ENCODE measurements at regions not wholly inside any gene's neighbourhood (a gene's known extent, or its start where the extent isn't known, plus 50 kb on each side); places are given as distances from the start of the nearest gene placed in this dataset.
A peak's percentile ranks its signal among the peaks of the same experiment; 100 is the strongest.

- no peak overlapping the region for H3K27ac Mint-ChIP-seq
These were observed 100.8 kb downstream of the EBNA1BP2 start for GRCh38 chr1:43071241-43071640.

DNA sequence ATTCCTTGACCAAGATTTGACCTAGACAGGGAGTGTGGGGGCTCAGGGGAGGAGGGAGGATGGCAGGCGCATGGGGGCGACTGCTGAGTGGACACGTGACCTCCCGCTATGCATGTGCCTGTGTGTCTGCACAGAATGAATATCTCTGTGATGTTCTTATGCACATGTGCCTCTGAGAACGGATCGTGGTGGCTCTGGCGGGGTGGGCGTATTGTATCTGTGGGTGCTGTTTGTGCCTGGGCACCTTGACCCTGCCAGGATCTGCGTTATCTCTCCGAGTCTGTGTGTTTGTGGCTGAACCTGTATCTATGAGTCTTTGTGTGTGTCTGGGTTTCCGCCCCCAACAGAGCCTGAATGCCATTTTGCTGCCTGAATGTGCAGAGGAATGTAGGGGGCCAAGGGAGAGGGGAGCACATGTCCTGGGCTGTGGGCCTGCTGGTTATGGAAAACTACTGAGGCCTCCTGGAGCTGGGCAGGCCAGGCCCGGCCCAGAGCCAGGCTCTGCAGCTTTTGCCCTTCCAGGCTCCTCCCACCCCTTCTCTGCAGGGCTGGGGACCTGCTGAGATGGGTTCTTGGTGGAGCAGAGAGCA lies 102.5 kb downstream of the EBNA1BP2 start:
- Mint-ChIP-seq H3K27me3 (no peaks in the 10 kb centered on the region), H3K36me3 (ENCODE audit: low read depth) (no peaks in the 10 kb centered on the region), H3K4me1 (ENCODE audit: low read depth) (peaks cover 11% of the 10 kb centered on the region), H3K4me3 (no peak overlapping the region), H3K27ac (no peak overlapping the region), H3K9me3 (no peaks in the 10 kb centered on the region)

More at GRCh38 chr1:43071241-43071640, 100.8 kb downstream of the EBNA1BP2 start:
- Mint-ChIP-seq H3K9me3 (no peaks in the 10 kb centered on the region), H3K4me1 (ENCODE audit: low read depth) (peaks cover 11% of the 10 kb centered on the region), H3K36me3 (ENCODE audit: low read depth) (no peaks in the 10 kb centered on the region), H3K27me3 (no peaks in the 10 kb centered on the region), H3K4me3 (no peak overlapping the region)

- Mint-ChIP-seq H3K9me3 (no peaks in the 10 kb centered on the region), H3K36me3 (ENCODE audit: low read depth) (no peaks in the 10 kb centered on the region), H3K27ac (no peak overlapping the region), H3K27me3 (no peaks in the 10 kb centered on the region), H3K4me1 (ENCODE audit: low read depth) (peaks cover 11% of the 10 kb centered on the region), H3K4me3 (no peak overlapping the region)
These were observed 103.2 kb downstream of the EBNA1BP2 start for GRCh38 chr1:43068911-43069310.

- Mint-ChIP-seq H3K9me3 (no peaks in the 10 kb centered on the region), H3K4me3 (peak overlapping the region; percentile 17), H3K4me1 (ENCODE audit: low read depth) (peaks cover 6% of the 10 kb centered on the region), H3K27ac (no peak overlapping the region), H3K36me3 (ENCODE audit: low read depth) (no peaks in the 10 kb centered on the region), H3K27me3 (no peaks in the 10 kb centered on the region)
These were observed 103.9 kb downstream of the EBNA1BP2 start for GRCh38 chr1:43067977-43068751.

DNA sequence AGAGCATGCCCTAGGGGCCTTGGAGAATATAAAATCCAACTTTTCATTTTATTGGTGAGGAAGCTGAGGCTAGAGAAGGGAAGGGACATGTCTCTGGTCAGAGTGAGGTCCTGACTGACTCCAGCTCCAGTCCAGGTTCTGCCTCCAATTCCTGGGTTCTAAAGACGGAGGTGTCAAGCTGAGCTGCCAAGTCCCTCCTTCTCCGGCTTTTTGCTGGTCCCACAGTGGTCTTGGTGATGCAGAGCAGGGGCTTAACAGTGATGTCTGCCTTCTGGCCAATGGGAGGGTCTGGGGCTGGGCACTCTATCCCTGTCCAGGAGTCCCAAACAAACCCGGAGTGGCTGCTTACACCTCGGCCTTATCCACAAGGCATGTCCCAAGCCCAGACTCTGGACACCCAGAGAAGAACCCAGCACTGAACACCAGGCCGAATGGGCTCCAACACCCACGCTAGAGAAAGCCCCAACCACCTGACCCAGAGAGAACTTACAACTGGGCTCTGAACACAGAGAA lies 104.8 kb downstream of the EBNA1BP2 start:
- Mint-ChIP-seq H3K36me3 (ENCODE audit: low read depth) (no peaks in the 10 kb centered on the region), H3K4me3 (peak overlapping the region; percentile 17), H3K27me3 (no peaks in the 10 kb centered on the region), H3K9me3 (no peaks in the 10 kb centered on the region), H3K27ac (no peak overlapping the region), H3K4me1 (ENCODE audit: low read depth) (peaks cover 6% of the 10 kb centered on the region)

- Mint-ChIP-seq H3K27me3 (no peaks in the 10 kb centered on the region), H3K9me3 (no peaks in the 10 kb centered on the region), H3K4me3 (no peak overlapping the region)
These were observed 105.5 kb downstream of the EBNA1BP2 start for GRCh38 chr1:43066578-43066977.

DNA sequence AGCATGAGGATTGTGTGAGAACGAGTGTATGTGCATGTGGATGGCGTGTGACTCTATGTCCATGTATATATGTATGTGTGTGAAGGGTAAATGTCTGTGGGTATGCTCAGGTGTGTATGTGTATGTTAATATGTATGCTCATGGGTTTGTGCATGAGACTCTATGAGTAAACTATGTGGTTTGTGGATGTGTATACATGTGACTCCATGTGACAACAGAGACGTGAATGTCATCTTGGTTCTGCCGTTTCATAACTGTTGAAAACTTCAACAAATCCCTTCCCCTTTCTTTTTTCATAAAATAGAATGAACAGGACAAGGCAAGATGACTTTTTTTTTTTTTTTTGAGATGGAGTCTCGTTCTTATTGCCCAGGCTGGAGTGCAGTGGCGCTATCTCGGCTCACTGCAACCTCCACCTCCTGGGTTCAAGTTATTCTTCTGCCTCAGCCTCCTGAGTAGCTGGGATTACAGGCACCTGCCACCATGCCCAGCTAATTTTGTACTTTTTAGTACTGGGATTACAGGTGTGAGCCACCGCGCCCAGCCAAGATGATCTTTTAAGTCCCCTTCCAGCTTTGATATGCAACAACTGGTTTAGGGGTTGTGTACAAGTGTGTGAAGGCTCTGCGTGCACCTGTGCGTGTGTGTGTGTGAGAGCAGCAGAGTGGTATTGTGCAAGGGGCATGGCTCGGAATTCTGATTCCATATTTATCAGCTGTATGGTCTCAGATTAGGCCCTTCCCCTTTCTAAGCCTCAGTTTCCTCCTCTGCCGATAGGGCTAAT lies 106.3 kb downstream of the EBNA1BP2 start:
- Mint-ChIP-seq H3K4me3 (no peak overlapping the region), H3K27me3 (no peaks in the 10 kb centered on the region), H3K9me3 (no peaks in the 10 kb centered on the region), H3K27ac (no peak overlapping the region), H3K4me1 (ENCODE audit: low read depth) (peaks cover 6% of the 10 kb centered on the region), H3K36me3 (ENCODE audit: low read depth) (no peaks in the 10 kb centered on the region)

More at GRCh38 chr1:43066578-43066977, 105.5 kb downstream of the EBNA1BP2 start:
- peaks cover 6% of the 10 kb centered on the region for H3K4me1 Mint-ChIP-seq (ENCODE audit: low read depth)
- H3K36me3 Mint-ChIP-seq (ENCODE audit: low read depth) = no peaks in the 10 kb centered on the region
- H3K27ac Mint-ChIP-seq = no peak overlapping the region

DNA sequence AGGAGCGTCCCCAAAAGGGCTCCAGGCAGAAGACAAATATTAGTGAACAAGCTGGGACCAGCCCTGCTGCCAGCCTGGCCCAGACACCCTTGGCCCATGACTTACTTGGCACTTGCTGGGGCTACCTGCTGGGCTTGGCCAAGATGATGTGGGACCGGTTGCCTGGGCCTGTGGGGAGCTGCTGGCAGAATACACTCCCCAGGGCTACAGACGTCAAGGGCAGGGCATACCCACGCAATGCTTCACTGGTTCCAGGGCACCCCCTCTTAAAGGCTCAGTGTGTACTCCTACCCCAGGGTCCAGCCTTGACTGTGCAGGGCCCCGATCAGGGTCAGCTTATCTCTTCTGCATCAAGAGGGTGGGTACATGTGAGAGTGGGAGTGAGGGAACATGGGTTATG lies 106.5 kb upstream of the SLC2A1 start:
- H3K9me3 Mint-ChIP-seq = no peaks in the 10 kb centered on the region
- H3K4me3 Mint-ChIP-seq = no peak overlapping the region
- H3K27ac Mint-ChIP-seq = no peak overlapping the region
- H3K36me3 Mint-ChIP-seq (ENCODE audit: low read depth) = no peaks in the 10 kb centered on the region
- peaks cover 6% of the 10 kb centered on the region for H3K4me1 Mint-ChIP-seq (ENCODE audit: low read depth)
- H3K27me3 Mint-ChIP-seq = peaks cover 2% of the 10 kb centered on the region

DNA sequence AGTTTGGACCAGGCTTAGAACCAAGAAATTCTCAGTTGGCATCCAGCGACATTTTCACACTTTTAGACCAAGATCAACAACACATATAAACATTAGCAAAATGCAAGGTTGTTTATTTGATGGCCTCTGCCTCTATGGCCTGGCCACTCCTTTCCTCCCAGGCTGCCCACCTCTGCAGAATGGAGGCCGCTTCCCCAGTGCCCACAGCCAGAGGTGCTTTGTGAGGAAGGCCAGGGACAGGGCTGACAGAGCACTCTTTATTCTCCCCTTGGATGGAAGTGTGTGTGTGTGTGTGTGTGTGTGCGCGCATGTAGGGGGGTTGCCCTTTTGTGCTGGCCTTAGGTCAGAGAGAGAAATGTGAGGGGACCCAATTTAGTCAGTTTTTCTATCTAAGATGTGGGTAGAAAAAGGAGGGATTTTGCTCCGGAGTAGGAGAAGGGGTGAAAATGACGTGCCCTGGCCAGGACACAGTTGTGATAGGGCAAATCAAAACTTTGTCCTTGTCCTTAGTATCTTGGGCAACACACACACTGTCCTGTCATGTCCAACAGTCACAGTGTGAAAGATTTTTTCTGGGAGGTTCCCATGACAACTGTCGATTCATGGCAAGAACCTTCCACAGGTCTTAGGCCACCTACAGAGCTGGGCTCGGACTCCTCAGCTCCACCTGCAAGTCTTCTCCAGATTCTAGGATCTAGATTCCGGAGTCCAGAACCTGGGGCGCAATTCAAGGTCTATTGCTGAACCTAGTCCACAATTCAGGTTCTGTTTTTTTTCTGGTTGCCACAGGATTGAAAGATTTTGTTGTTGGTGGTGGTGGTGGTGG lies 104.9 kb upstream of the SLC2A1 start:
- Mint-ChIP-seq H3K27me3 (peaks cover 3% of the 10 kb centered on the region), H3K4me1 (ENCODE audit: low read depth) (peaks cover 12% of the 10 kb centered on the region), H3K4me3 (no peak overlapping the region), H3K36me3 (ENCODE audit: low read depth) (no peaks in the 10 kb centered on the region), H3K27ac (no peak overlapping the region), H3K9me3 (no peaks in the 10 kb centered on the region)

DNA sequence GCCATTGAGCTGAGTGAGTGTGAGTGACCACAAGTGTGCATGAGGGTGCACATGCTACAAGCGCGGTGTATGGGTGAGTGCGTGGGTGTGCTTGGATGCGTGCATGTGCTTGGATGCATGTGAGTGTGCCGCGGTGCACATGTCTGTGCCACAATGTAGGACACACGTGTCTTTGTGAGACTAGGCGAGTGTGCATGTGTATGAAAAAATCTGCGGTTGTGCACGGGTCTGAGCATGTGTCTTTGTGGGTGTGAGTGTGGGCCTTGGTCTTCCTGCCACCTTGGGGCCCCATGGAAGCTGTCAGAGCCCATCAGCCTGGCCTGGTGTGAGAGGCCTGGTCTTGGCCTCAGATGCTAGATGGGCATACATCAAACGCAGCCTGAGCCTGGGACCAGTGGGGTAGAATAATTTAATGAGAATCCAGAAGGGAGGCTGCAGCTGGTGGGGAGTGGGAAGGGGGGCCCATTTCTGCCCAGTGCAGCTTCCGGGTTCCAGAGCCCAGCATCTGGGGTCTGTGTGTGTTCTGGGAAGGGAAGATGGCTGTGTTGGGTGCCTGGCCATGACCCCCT lies 103.9 kb upstream of the SLC2A1 start:
- Mint-ChIP-seq H3K4me1 (ENCODE audit: low read depth) (peaks cover 17% of the 10 kb centered on the region), H3K9me3 (no peaks in the 10 kb centered on the region), H3K36me3 (ENCODE audit: low read depth) (peaks cover 3% of the 10 kb centered on the region), H3K27ac (no peak overlapping the region), H3K27me3 (peaks cover 7% of the 10 kb centered on the region), H3K4me3 (no peak overlapping the region)

DNA sequence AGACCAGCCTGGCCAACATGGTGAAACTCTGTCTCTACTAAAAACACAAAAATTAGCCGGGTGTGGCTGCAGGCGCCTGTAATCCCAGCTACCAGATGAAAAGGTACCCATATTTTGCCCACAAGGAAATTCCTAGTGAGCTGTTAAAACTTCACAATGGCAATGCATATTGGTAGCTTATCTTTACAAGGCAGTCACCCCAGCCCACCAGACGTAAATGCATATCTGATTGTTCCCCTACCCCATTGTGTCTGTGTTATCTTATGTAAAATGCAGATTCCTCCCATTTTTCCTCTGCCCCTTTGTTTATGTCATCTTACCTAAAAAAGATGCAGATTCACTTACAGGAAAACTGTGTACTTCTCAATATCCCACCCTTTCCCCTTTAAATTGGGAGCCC lies 103.1 kb upstream of the SLC2A1 start:
- Mint-ChIP-seq H3K4me1 (ENCODE audit: low read depth) (peaks cover 19% of the 10 kb centered on the region), H3K4me3 (no peak overlapping the region), H3K27me3 (peaks cover 8% of the 10 kb centered on the region), H3K9me3 (no peaks in the 10 kb centered on the region), H3K36me3 (ENCODE audit: low read depth) (peaks cover 4% of the 10 kb centered on the region), H3K27ac (no peak overlapping the region)

DNA sequence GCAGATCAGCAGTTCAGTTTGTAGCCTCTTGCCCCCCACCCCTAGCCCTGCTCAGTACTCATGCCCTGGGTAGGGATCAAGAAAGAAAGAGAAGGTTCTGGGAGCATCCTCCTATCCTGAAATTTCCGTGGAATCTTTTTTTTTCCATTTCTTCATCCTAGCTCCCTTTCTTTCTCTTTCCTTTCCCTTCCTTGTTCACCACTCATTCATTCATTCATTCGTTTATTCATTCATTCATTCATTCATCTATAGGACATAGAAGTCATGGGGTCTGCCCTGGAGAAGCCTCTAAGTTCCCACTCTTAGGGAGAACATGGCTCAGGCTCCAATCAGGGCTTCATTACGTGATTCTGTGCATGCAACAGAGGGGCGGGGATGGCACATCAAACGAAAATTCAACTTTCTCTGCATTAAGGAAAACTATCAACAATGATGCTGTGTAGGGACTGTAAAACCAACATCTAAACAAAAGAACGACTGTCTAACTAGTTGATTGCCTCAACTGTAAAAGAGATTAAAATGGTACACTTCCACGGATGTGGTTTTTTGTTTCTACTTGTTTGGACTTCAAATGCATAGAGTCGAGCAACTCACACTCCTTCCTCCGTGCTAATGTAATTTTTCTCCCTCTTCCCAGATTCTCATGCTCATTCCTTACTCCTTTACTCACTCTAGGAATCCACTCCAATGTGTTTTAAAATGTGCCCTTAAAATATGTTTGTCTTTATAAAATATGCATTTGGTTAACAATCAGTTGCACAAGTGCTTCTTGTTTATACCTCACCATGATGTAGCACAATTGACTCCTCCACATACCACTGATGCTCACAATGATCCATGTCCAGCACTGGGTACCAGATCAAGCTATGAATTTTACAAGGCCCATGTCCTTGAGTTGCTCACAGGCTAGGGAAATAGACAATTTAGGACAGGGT lies 101.2 kb upstream of the SLC2A1 start:
- no peak overlapping the region for H3K4me3 Mint-ChIP-seq
- H3K27me3 Mint-ChIP-seq = peaks cover 8% of the 10 kb centered on the region
- H3K9me3 Mint-ChIP-seq = no peaks in the 10 kb centered on the region
- peaks cover 4% of the 10 kb centered on the region for H3K36me3 Mint-ChIP-seq (ENCODE audit: low read depth)
- no peak overlapping the region for H3K27ac Mint-ChIP-seq
- peaks cover 19% of the 10 kb centered on the region for H3K4me1 Mint-ChIP-seq (ENCODE audit: low read depth)

GRCh38 chr1:43058545-43059360 lies 100.1 kb upstream of the SLC2A1 start:
- Mint-ChIP-seq H3K36me3 (ENCODE audit: low read depth) (peaks cover 4% of the 10 kb centered on the region), H3K9me3 (no peaks in the 10 kb centered on the region), H3K27ac (peak overlapping the region; percentile 62), H3K27me3 (peaks cover 8% of the 10 kb centered on the region), H3K4me3 (peak overlapping the region; percentile 15), H3K4me1 (ENCODE audit: low read depth) (peaks cover 19% of the 10 kb centered on the region)
